Thoracic aorta (tissue), 2 donors: ENCODE measurements at regions not wholly inside any gene's neighbourhood (a gene's known extent, or its start where the extent isn't known, plus 50 kb on each side); places are given as distances from the start of the nearest gene placed in this dataset.

Experiments
- ATAC-seq: fragments of 150-250 bp; one replicate; pipeline ENCODE4 v1.8.0; 2017; ENCODE audit warnings: low read depth; ENCODE audit not compliant: insufficient number of reproducible peaks, low FRiP score
- DNase-seq: peaks from one replicate; pipeline ENCODE4 v3.0.0-alpha.2; 2020; ENCODE audit warnings: low spot score
- H3K27ac ChIP-seq, 2 donors: fragments of 200-600 bp; sonication (generic); 1 replicate in 1 of 2; 2 replicates in 1 of 2; pipeline ENCODE4 v1.5.1; 2016; ENCODE audit warnings: mild to moderate bottlenecking in 2 of 2, moderate library complexity in 2 of 2
- H3K27me3 ChIP-seq: fragments of 200-600 bp; sonication (generic); replicated peaks from 2 replicates; pipeline ENCODE4 v1.6.0; 2016; ENCODE audit warnings: mild to moderate bottlenecking; ENCODE audit not compliant: insufficient read depth
- H3K36me3 ChIP-seq: fragments of 200-600 bp; sonication (generic); one replicate; pipeline ENCODE4 v1.5.1; 2016
- H3K4me1 ChIP-seq, 2 donors: fragments of 200-600 bp; sonication (generic); 1 replicate in 1 of 2; 2 replicates in 1 of 2; pipeline versions ENCODE4 v1.5.1 to v1.6.0; 2016; ENCODE audit warnings: low read depth in 2 of 2, mild to moderate bottlenecking in 1 of 2; ENCODE audit not compliant: control insufficient read depth in 1 of 2
- H3K4me3 ChIP-seq: fragments of 200-600 bp; sonication (generic); 2 replicates; pipeline ENCODE4 v1.5.1; 2016; ENCODE audit warnings: mild to moderate bottlenecking
- H3K9me3 ChIP-seq: fragments of 200-600 bp; sonication (generic); 2 replicates; pipeline ENCODE4 v1.5.1; 2016
- CTCF ChIP-seq: fragments of 200-600 bp; sonication (generic); IDR thresholded peaks from one replicate; pipeline ENCODE4 v1.5.1; 2019; ENCODE audit warnings: antibody characterized with exemption

DNA sequence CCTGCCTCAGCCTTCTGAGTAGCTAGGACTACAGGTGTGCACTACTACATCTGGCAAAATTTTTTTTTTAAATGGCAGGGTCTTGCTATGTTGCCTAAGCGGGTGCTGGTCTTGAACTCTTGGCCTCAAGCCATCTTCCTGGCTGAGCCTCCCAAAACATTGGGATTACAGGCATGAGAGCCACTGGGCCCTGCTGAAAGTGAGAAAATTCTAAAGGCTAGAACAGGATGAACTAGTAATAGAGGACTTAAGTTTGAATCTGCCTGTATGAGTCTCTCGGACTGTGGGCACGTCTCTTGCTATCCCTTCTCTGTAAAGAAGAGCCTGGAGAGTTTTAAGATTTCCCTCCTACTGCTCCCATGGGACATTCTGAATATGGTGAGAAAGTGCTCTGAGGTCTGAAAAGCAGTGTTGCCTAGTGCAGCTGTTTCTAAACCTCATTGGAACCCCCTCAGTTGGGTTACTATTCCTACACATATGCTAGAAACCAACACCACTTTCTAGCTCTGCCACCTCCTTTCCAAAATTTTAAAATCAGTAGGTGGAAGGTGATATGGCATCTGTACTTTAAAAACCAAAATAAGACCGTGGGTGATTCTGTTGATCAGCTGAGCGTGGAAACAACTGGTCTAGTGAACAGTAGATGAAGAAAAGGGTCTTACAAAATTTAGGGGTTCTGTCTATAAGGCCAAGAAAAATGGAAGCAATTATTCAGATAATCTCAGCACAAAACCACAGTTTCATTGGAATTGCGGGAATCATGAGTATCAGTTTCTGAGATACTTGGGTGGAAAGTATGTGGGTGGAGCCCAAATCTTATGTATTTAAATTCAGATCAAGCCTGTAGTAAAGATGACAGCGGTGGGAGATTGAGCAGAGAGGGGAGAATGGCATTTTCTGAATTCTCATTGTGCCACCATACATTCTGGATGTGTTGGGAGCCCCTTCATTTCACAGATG lies 259.8 kb upstream of the CXCR4 start:
- DNase-seq = no peak
- TF ChIP-seq CTCF = no peak

DNA sequence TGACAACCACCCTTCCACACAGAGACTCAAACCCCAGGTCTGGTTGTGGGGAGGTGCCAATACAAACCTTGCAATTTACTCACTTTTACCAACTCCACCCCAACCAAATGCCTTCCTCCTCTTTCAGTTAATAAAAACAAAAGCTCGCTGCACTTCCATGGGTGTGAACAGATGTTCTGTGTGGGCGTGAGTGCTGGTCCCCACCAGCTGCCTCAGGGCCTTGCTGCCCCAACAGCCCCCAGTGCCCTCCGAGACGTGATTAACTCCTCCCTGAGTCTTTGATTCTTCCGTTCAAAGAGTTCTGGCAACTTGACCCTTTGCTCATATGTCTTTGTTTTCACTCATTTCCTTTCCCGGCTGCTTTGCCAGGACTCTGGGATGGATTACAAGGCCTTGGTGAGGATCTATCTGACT lies 258.9 kb upstream of the CXCR4 start:
- Histone ChIP-seq H3K4me3 (no peak overlapping the region), H3K36me3 (no peaks in the 10 kb centered on the region), H3K27me3 (no peaks in the 10 kb centered on the region), H3K27ac (no peak overlapping the region), H3K4me1 (no peaks in the 10 kb centered on the region), H3K9me3 (no peaks in the 10 kb centered on the region)
- DNase-seq (no peak), ATAC-seq (no peak)
- no peak for TF ChIP-seq CTCF

More for the DNA sequence above, 259.8 kb upstream of the CXCR4 start:
- no peaks in the 10 kb centered on the region for H3K27me3 ChIP-seq
- H3K4me1 ChIP-seq = no peaks in the 10 kb centered on the region
- no peaks in the 10 kb centered on the region for H3K36me3 ChIP-seq
- H3K9me3 ChIP-seq = no peaks in the 10 kb centered on the region
- ATAC-seq = no peak
- no peak overlapping the region for H3K4me3 ChIP-seq
- no peak overlapping the region for H3K27ac ChIP-seq

- no peak for TF ChIP-seq CTCF
- no peak for ATAC-seq
- no peaks in the 10 kb centered on the region for H3K4me1 ChIP-seq
- H3K9me3 ChIP-seq = no peaks in the 10 kb centered on the region
- H3K27me3 ChIP-seq = no peaks in the 10 kb centered on the region
- DNase-seq = no peak
- no peaks in the 10 kb centered on the region for H3K36me3 ChIP-seq
- H3K4me3 ChIP-seq = no peak overlapping the region
- H3K27ac ChIP-seq = no peak overlapping the region
Measured at GRCh38 chr2:136376211-136376610, 258.3 kb upstream of the CXCR4 start.

DNA sequence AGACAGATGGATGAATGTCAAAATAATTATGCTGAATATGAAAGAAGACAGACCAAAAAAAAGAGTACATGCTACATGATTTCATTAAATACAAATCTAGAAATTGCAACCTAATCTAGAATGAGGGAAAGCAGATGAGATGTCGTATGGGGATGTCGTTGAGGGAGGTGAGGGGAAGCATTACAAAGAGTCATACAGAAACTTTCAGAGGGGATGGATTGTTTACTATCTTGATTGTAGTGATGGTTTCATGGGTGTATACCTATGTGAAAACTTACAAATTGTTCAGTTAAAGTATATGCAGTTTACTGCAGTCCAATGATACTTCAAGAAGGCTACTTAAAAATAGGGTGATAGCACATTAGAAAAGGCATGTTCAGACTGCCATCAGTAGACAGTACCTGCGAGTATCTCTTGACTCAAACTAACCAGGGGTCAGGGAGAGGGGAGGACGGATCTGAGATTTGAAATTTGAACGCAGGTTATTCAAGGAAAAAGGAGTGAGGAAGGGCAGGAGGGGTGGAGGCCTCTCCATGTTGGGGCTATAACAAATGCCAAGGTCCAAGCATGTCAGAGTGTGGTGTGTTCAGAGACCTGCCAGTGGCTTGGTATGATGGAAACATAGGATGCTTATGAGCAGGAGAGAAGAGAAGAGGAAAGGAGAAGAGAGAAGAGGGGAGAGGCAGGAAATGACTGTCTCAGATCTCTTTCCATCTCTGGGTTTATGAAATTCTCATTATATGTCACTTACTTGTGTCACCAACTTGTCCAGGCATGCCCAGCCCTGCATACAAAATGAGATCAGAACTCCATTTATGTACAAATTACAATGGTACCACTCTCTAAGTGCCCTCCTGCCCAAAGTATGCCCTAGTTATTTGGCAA lies 257.3 kb upstream of the CXCR4 start:
- H3K4me3 ChIP-seq = no peak overlapping the region
- H3K27me3 ChIP-seq = no peaks in the 10 kb centered on the region
- DNase-seq (no peak), ATAC-seq (no peak)
- H3K4me1 ChIP-seq = no peaks in the 10 kb centered on the region
- H3K27ac ChIP-seq = no peak overlapping the region
- no peaks in the 10 kb centered on the region for H3K36me3 ChIP-seq
- no peaks in the 10 kb centered on the region for H3K9me3 ChIP-seq
- no peak for TF ChIP-seq CTCF

DNA sequence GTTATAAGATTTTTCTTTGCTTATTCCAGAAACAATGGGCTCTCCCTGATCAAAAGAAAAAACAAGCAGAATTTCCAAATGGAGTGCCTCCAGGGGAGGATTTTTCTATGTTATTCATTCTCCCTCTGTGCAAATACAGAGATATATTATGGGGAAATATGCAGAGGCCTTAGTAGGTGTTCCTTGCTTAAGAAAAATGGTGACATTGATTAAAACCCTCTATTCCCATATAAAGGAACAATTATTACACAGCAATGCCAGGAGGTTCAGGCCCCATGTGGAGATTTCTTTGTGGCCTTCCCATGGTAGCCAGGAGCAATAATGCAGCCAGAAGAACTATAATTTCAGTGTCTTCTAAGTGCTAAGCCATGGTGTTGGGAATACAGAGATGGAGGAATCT lies 255.9 kb upstream of the CXCR4 start:
- no peak for ATAC-seq
- H3K4me1 ChIP-seq = no peaks in the 10 kb centered on the region
- H3K9me3 ChIP-seq = no peaks in the 10 kb centered on the region
- H3K27ac ChIP-seq = no peak overlapping the region
- TF ChIP-seq CTCF = no peak
- no peaks in the 10 kb centered on the region for H3K36me3 ChIP-seq
- no peak overlapping the region for H3K4me3 ChIP-seq
- no peaks in the 10 kb centered on the region for H3K27me3 ChIP-seq
- no peak for DNase-seq
